ENCODE measurements at regions not wholly inside any gene's neighbourhood (a gene's known extent, or its start where the extent isn't known, plus 50 kb on each side); places are given as distances from the start of the nearest gene placed in this dataset.

GRCh38 chr11:95372097-95372656 is 141.2 kb upstream of the SESN3 start:
- TF ChIP-seq CTCF (IDR thresholded peaks at IDR 0.05) = no peak
- no peak for TF ChIP-seq POLR2A (IDR thresholded peaks at IDR 0.05)

Measured in esophagus squamous epithelium (tissue), 4 donors.